HG03521 (cell line): ENCODE measurements at regions not wholly inside any gene's neighbourhood (a gene's known extent, or its start where the extent isn't known, plus 50 kb on each side); places are given as distances from the start of the nearest gene placed in this dataset.

Experiments
- ATAC-seq: cut with Tn5 transposase; IDR thresholded peaks from one replicate; pipeline ENCODE4 v1.9.1; 2021; ENCODE audit warnings: mild to moderate bottlenecking, moderate library complexity; ENCODE audit not compliant: unreplicated experiment

GRCh38 chr4:20393486-20394100, 141.9 kb downstream of the SLIT2 start:
- no peak for ATAC-seq

GRCh38 chr4:20394512-20394911, 142.8 kb downstream of the SLIT2 start:
- no peak for ATAC-seq

GRCh38 chr4:20395160-20395773, 143.6 kb downstream of the SLIT2 start:
- no peak for ATAC-seq

GRCh38 chr4:20403290-20403689, 151.6 kb downstream of the SLIT2 start:
- no peak for ATAC-seq

- no peak for ATAC-seq
Measured at GRCh38 chr4:20403846-20404245, 152.1 kb downstream of the SLIT2 start.

GRCh38 chr4:20408611-20409010, 156.9 kb downstream of the SLIT2 start:
- no peak for ATAC-seq

- no peak for ATAC-seq
Measured at GRCh38 chr4:20412072-20412471, 160.4 kb downstream of the SLIT2 start.

GRCh38 chr4:20416800-20417199, 165.1 kb downstream of the SLIT2 start:
- no peak for ATAC-seq

GRCh38 chr4:20418861-20419451, 167.3 kb downstream of the SLIT2 start:
- ATAC-seq, result peak; percentile 94

- ATAC-seq, result no peak
Measured at GRCh38 chr4:20420916-20421602, 169.4 kb downstream of the SLIT2 start.

GRCh38 chr4:20421603-20421985, 169.9 kb downstream of the SLIT2 start:
- ATAC-seq, result no peak

- peak; percentile 72 for ATAC-seq
Measured at GRCh38 chr4:20422398-20422797, 170.7 kb downstream of the SLIT2 start.

GRCh38 chr4:20423420-20423819, 171.7 kb downstream of the SLIT2 start:
- ATAC-seq, result no peak

- ATAC-seq, result no peak
Measured at GRCh38 chr4:20426028-20426427, 174.3 kb downstream of the SLIT2 start.

- no peak for ATAC-seq
Measured at GRCh38 chr4:20428436-20429160, 176.9 kb downstream of the SLIT2 start.

- ATAC-seq, result no peak
Measured at GRCh38 chr4:20430259-20430941, 178.7 kb downstream of the SLIT2 start.

GRCh38 chr4:20431543-20431951, 179.8 kb downstream of the SLIT2 start:
- no peak for ATAC-seq

- no peak for ATAC-seq
Measured at GRCh38 chr4:20432088-20432487, 180.4 kb downstream of the SLIT2 start.

GRCh38 chr4:20433097-20433705, 181.5 kb downstream of the SLIT2 start:
- no peak for ATAC-seq

GRCh38 chr4:20440170-20440569, 188.5 kb downstream of the SLIT2 start:
- no peak for ATAC-seq
